Ammon's horn (tissue), 1 donor: ENCODE measurements at regions not wholly inside any gene's neighbourhood (a gene's known extent, or its start where the extent isn't known, plus 50 kb on each side); places are given as distances from the start of the nearest gene placed in this dataset.
"Not testable (repeated sequence)": the region's sequence is repeated elsewhere in the genome, so short reads cannot be mapped to it uniquely, and the experiment has no call there.

Experiments used
- DNase-seq: peaks from one replicate; pipeline ENCODE4 v3.0.0-alpha.2; 2016; ENCODE audit warnings: low spot score

GRCh38 chr5:148741766-148742165 lies 84.6 kb upstream of the ADRB2 start:
- DNase-seq: not testable (repeated sequence)

GRCh38 chr5:148744380-148744779 lies 82.0 kb upstream of the ADRB2 start:
- DNase-seq: not testable (repeated sequence)

GRCh38 chr5:148746826-148747535 lies 79.4 kb upstream of the ADRB2 start:
- DNase-seq: no peak

- DNase-seq: no peak
Observed at GRCh38 chr5:148747536-148747906, 78.9 kb upstream of the ADRB2 start.

GRCh38 chr5:148748702-148749392 lies 77.6 kb upstream of the ADRB2 start:
- DNase-seq: no peak

GRCh38 chr5:148750614-148751013 lies 75.8 kb upstream of the ADRB2 start:
- DNase-seq: no peak

GRCh38 chr5:148751025-148751424 lies 75.4 kb upstream of the ADRB2 start:
- DNase-seq: no peak

- DNase-seq: not testable (repeated sequence)
Observed at GRCh38 chr5:148752375-148752774, 74.0 kb upstream of the ADRB2 start.

- no peak for DNase-seq
Observed at GRCh38 chr5:148759101-148759500, 67.3 kb upstream of the ADRB2 start.

- DNase-seq: no peak
Observed at GRCh38 chr5:148760945-148761638, 65.3 kb upstream of the ADRB2 start.

GRCh38 chr5:148763996-148764395 lies 62.4 kb upstream of the ADRB2 start:
- no peak for DNase-seq

GRCh38 chr5:148765061-148765460 lies 61.4 kb upstream of the ADRB2 start:
- DNase-seq: no peak

GRCh38 chr5:148768806-148769415 lies 57.5 kb upstream of the ADRB2 start:
- DNase-seq: no peak

- DNase-seq: no peak
Observed at GRCh38 chr5:148769941-148770340, 56.5 kb upstream of the ADRB2 start.

GRCh38 chr5:148774313-148774712 lies 52.1 kb upstream of the ADRB2 start:
- no peak for DNase-seq

- DNase-seq: no peak
Observed at GRCh38 chr5:148776261-148776660, 50.1 kb upstream of the ADRB2 start.
